ENCODE measurements at regions not wholly inside any gene's neighbourhood (a gene's known extent, or its start where the extent isn't known, plus 50 kb on each side); places are given as distances from the start of the nearest gene placed in this dataset.

GRCh38 chr20:10946124-10946880 is 272.5 kb upstream of the JAG1 start:
- Mint-ChIP-seq H3K4me1 (peaks cover 5% of the 10 kb centered on the region; the same call in 2 of the 3 replicates), H3K4me3 (no peak overlapping the region), H3K27me3 (ENCODE audit: insufficient read depth, low read depth, poor library complexity) (no peaks in the 10 kb centered on the region), H3K27ac (no peak overlapping the region), H3K36me3 (ENCODE audit: low read depth) (no peaks in the 10 kb centered on the region), H3K9me3 (no peaks in the 10 kb centered on the region)
- ATAC-seq: no peak
- Histone ChIP-seq H4K20me1 (replicated peaks; ENCODE audit: insufficient read depth) (no peaks in the 10 kb centered on the region), H3K4me2 (no peak overlapping the region), H3K36me3 (ENCODE audit: insufficient read depth) (no peaks in the 10 kb centered on the region), H3K9me2 (ENCODE audit: insufficient read depth) (peaks cover 10% of the 10 kb centered on the region; the same call in 1 of the 2 replicates), H3K27me3 (ENCODE audit: insufficient read depth) (no peaks in the 10 kb centered on the region), H3K27ac (ENCODE audit: low read depth) (no peak overlapping the region), H3K4me3 (no peak overlapping the region), H3K4me1 (ENCODE audit: insufficient read depth) (no peaks in the 10 kb centered on the region), H3F3A (replicated peaks; ENCODE audit: low read depth) (no peaks in the 10 kb centered on the region), H2AFZ (no peak overlapping the region), H3K79me2 (replicated peaks; ENCODE audit: insufficient read depth) (no peaks in the 10 kb centered on the region)
- no peak for TF ChIP-seq JUNB (IDR thresholded peaks at IDR 0.05; ENCODE audit: unreplicated experiment)
- no peak for TF ChIP-seq NANOG (IDR thresholded peaks at IDR 0.05; ENCODE audit: borderline replicate concordance)
- TF ChIP-seq POLR2AphosphoS5 (IDR thresholded peaks at IDR 0.05; ENCODE audit: low read depth): no peak
- TF ChIP-seq ZNF462 (CRISPR knock-in tag; IDR thresholded peaks at IDR 0.05): no peak
- no peak for TF ChIP-seq REST (IDR thresholded peaks at IDR 0.05; ENCODE audit: unreplicated experiment)
- no peak for TF ChIP-seq CREB1 (CRISPR knock-in tag; IDR thresholded peaks at IDR 0.05; ENCODE audit: low read depth)
- no peak for TF ChIP-seq ETS1 (IDR thresholded peaks at IDR 0.05)
- no peak for TF ChIP-seq EZH2 (IDR thresholded peaks at IDR 0.05; ENCODE audit: low read depth, unreplicated experiment)
- no peak for TF ChIP-seq CTCF (conservative IDR thresholded peaks at IDR 0.05; ENCODE audit: low read depth in 2 of 2)
- TF ChIP-seq STAT1 (IDR thresholded peaks at IDR 0.05; ENCODE audit: unreplicated experiment): no peak
- TF ChIP-seq ZNF114 (CRISPR knock-in tag; IDR thresholded peaks at IDR 0.05): no peak
- no peak for TF ChIP-seq ZNF331 (CRISPR knock-in tag; IDR thresholded peaks at IDR 0.05; ENCODE audit: low read depth)
- no peak for DNase-seq (ENCODE audit: low spot score)

All from GM23338 (cell line).